H1 (cell line): ENCODE measurements at regions not wholly inside any gene's neighbourhood (a gene's known extent, or its start where the extent isn't known, plus 50 kb on each side); places are given as distances from the start of the nearest gene placed in this dataset.

Experiments
- KDM1A ChIP-seq: fragments of 200-600, 300-600 bp; sonication (generic); IDR thresholded peaks from 2 replicates; pipeline ENCODE4 v1.7.1; 2016; ENCODE audit warnings: mild to moderate bottlenecking, low read length, borderline replicate concordance
- NANOG ChIP-seq: IDR thresholded peaks from 2 replicates; pipeline ENCODE4 v1.6.1; 2011; ENCODE audit warnings: low read length, low read depth, mild to moderate bottlenecking, inconsistent platforms; ENCODE audit not compliant: insufficient read depth, poor library complexity, severe bottlenecking
- SIN3A ChIP-seq, 2 experiments: IDR thresholded peaks in 1 of 2; conservative IDR thresholded peaks in 1 of 2; 2 replicates each; pipeline ENCODE4 v1.6.1; 2011 to 2012; ENCODE audit warnings: low read length in 2 of 2, improper control_type of control experiment in 1 of 2, low read depth in 1 of 2, mild to moderate bottlenecking in 1 of 2
- SP4 ChIP-seq: IDR thresholded peaks from 2 replicates; pipeline ENCODE4 v1.6.1; 2012; ENCODE audit warnings: low read length, inconsistent platforms
- TCF12 ChIP-seq: IDR thresholded peaks from 2 replicates; pipeline ENCODE4 v1.6.1; 2011; ENCODE audit warnings: low read depth, mild to moderate bottlenecking, low read length

GRCh38 chr3:180825964-180826363 is 86.5 kb upstream of the FXR1 start (continued):
- TF ChIP-seq SIN3A (conservative IDR thresholded peaks at IDR 0.05 in 1 of 2, IDR thresholded peaks at IDR 0.05 in 1 of 2; ENCODE audit: low read depth in 1 of 2, low read length in 2 of 2) (no peak), NANOG (no peak), KDM1A (no peak), SP4 (no peak), TCF12 (no peak)
